Kasumi-1 (cell line): ENCODE measurements at regions not wholly inside any gene's neighbourhood (a gene's known extent, or its start where the extent isn't known, plus 50 kb on each side); places are given as distances from the start of the nearest gene placed in this dataset.

Experiments
- DNase-seq, 2 experiments: peaks; one replicate each; lab custom pipeline; 2025; lab: John Stamatoyannopoulos, UW

DNA sequence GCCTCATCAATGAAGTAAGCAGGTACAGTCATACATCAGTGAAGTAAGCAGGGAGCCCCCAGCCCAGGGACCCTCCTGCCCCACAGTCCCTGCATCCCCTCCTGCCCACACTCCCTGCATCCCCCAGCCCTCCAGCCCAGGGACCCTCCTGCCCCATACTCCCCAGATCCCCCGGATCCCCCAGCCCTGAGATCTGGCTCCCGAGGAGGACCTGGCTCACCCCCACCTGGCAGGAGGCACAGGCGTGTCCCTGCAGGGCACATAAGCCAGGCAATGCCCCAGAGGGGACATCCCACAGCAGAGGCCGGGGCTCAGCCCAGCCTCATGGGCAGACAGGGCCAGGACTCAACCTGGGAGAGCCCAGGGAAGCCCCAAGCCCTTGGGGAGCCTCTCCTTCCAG is 53.6 kb upstream of the TPM4 start:
- DNase-seq: no peak

DNA sequence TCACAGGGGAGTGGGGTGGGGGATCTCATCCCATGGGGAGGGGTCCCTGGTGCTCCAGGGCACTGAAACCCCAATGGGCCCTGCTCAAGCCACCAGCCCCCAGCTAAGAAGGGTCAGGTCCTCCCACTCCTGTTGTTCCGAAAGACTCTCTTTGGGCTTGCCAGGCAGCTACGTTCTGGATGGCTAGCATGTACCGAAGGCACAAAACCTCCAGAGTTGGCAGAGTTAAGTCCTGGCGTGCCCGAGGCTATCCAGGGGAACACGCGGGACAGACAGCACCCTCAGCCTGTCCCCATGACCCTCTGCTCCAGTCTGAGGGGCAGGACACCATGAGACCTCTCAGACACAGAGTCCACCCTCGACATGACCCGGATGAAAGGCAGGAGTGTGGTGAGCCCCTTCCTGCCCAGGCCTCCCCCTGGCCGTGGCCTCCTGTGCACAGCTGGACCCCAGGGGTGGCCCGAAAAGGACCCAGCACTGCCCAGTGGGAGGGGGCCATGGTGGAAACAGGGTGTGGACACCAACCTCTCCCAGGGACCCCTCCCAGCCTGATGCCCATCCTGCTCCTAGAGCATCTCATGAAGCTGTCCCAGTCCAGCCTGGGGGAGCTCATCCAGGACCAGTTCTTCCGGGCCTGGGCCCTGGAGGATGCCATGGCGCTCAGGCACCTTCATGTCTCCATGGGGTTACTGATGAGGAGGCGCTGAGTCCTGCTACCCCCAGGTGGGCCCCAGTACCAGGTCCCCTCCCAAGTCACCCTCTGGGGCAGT is 53.0 kb upstream of the TPM4 start:
- no peak for DNase-seq

DNA sequence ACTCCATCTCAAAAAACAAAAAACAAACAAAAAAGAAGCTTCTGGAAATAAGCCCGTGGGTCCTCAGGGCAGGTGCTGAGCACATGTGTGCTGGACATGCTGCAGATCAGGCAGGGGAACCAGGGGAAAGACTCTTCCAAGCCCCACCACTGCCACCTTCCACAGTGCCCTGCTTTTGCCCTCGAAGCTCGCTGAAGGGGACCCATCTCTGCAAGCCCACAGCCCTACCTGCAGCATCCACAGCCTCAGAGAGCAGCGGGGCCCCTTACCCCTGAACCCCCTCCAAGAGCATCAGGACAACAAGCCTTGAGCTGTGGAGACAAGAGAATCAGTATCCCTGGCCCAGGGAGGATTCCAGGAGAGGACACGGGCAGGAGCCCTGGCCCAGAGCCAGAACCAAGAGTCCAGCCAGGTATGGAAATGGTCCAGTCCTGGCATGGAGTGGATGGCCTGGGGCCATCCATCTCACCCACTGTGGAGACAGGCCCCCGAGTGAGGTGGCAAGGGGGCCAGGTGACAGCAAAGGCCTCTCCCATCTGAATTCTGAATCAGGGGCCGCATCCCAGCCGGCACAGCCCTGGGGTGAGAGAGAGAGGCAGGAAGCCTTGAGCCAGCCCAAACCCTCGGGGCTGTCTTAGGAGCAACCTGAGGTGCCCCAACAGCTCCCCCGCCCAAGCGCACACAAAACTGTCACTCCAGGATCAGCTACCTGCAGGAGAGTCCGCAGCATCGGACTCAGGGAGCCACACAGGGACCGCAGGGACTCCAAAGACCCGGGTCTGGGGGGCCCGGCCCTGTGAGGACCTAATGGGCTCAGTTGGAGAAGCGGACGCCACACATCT is 51.8 kb upstream of the TPM4 start:
- DNase-seq: no peak

DNA sequence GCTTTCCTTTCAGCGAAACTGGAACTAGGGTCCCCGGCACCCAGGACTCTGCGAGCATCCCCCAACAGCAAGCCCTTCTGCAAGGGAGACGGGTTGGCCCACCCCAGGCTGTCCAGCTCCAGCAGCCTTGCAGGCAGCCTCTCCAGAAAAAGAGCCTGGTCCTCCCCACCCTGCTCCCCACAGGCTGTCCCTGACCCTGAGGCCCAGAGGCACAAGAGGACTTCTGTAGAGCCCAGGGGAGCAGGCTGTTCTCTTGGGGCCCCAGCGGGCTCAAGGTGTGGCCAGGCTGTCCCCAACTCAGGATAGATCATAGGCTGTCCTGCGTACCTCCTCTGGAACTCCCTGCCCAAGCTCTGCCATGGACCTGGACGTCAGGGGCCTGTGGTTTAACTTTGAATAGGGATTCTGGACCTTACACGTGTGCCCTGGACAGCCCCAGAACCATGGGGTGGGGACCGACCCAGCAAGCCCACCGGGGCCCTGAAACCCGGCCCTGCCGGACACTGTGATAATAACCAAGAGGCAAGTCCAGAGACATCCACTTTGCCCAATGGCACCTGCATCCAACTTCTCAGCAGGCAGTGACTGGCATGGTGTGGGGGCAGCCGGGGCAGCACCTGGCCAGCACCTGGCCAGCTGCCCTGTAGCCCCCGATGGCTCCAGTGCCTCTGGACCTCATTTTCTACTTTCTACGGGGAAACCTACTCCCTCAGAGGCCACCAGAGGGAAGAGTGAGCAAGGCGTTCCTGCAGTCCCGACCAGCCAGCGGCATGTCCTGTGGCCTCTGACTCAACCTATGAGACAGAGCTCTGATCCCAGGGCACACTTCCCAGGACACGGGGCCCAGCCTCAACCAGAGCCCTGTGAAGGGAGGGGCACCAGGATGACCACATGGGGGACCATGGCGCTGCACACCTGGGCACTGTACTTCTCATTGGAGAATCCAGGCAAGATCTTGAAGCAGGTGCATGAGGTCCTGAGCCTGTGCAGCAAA is 50.9 kb upstream of the TPM4 start:
- peak; percentile 61 to 65 for DNase-seq

DNA sequence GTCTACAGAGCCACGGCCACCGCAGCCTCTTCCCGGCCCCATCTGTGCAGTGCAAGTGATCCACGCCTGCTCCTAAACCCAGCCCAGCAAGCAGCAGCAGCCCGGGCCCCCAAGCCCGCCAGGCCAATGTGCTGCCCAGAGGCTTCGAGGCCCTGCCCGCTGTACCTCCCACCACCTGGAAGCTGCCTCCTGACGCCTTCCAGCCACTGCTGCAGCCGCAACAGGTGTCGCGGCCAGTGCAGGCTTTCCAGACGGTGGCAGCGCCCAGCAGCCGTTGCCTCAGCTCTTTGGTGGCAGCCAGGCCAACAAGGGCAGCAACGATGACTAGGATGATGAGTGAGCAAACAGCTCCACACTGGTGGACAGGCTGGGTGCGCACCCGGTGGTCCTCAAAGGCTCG is 50.2 kb upstream of the TPM4 start:
- no peak for DNase-seq
